Glutamatergic neuron (in vitro differentiated cells): ENCODE measurements at regions not wholly inside any gene's neighbourhood (a gene's known extent, or its start where the extent isn't known, plus 50 kb on each side); places are given as distances from the start of the nearest gene placed in this dataset.

Source experiments
- DNase-seq: peaks from one replicate; pipeline ENCODE4 v3.0.0; 2022
- H3K27ac Mint-ChIP-seq: one replicate; pipeline ENCODE4 v1.8.0; 2020; ENCODE audit warnings: mild to moderate bottlenecking, mixed read lengths, inconsistent platforms; ENCODE audit not compliant: unreplicated experiment
- H3K27me3 Mint-ChIP-seq: one replicate; pipeline ENCODE4 v1.8.0; 2020; ENCODE audit warnings: mild to moderate bottlenecking, moderate library complexity, mixed read lengths, inconsistent platforms; ENCODE audit not compliant: unreplicated experiment
- H3K36me3 Mint-ChIP-seq: one replicate; pipeline ENCODE4 v1.8.0; 2020; ENCODE audit warnings: mild to moderate bottlenecking, mixed read lengths, inconsistent platforms; ENCODE audit not compliant: unreplicated experiment
- H3K4me1 Mint-ChIP-seq: one replicate; pipeline ENCODE4 v1.8.0; 2020; ENCODE audit warnings: mild to moderate bottlenecking, low read depth, mixed read lengths, inconsistent platforms; ENCODE audit not compliant: unreplicated experiment
- H3K4me3 Mint-ChIP-seq: one replicate; pipeline ENCODE4 v1.8.0; 2020; ENCODE audit warnings: mild to moderate bottlenecking, mixed read lengths, inconsistent platforms; ENCODE audit not compliant: unreplicated experiment
- H3K9me3 Mint-ChIP-seq: one replicate; pipeline ENCODE4 v1.8.0; 2020; ENCODE audit warnings: mild to moderate bottlenecking, moderate library complexity, mixed read lengths, inconsistent platforms; ENCODE audit not compliant: unreplicated experiment
- CTCF ChIP-seq: fragments of 200-600 bp; sonication (generic); IDR thresholded peaks from one replicate; pipeline ENCODE4 v1.5.0; 2021; ENCODE audit not compliant: partially characterized antibody, unreplicated experiment

GRCh38 chr11:45028911-45029682 is 78.4 kb upstream of the TP53I11 start:
- Mint-ChIP-seq H3K36me3 (peaks cover 4% of the 10 kb centered on the region), H3K27me3 (peaks cover 1% of the 10 kb centered on the region), H3K4me3 (peak overlapping the region; percentile 8), H3K9me3 (peaks cover 13% of the 10 kb centered on the region), H3K4me1 (peaks cover 30% of the 10 kb centered on the region), H3K27ac (peak overlapping the region; percentile 71)
- no peak for DNase-seq
- no peak for TF ChIP-seq CTCF

GRCh38 chr11:45030778-45031177 is 80.1 kb upstream of the TP53I11 start:
- TF ChIP-seq CTCF: no peak
- no peak overlapping the region for H3K4me3 Mint-ChIP-seq
- peaks cover 28% of the 10 kb centered on the region for H3K4me1 Mint-ChIP-seq
- no peak overlapping the region for H3K27ac Mint-ChIP-seq
- peaks cover 1% of the 10 kb centered on the region for H3K27me3 Mint-ChIP-seq
- H3K36me3 Mint-ChIP-seq: peaks cover 4% of the 10 kb centered on the region
- no peak for DNase-seq
- peaks cover 13% of the 10 kb centered on the region for H3K9me3 Mint-ChIP-seq

GRCh38 chr11:45031912-45032519 is 81.3 kb upstream of the TP53I11 start:
- H3K27me3 Mint-ChIP-seq: peaks cover 3% of the 10 kb centered on the region

GRCh38 chr11:45035413-45035812 is 84.7 kb upstream of the TP53I11 start:
- H3K27ac Mint-ChIP-seq: no peak overlapping the region
- H3K36me3 Mint-ChIP-seq: peaks cover 16% of the 10 kb centered on the region
- TF ChIP-seq CTCF: no peak
- peaks cover 3% of the 10 kb centered on the region for H3K27me3 Mint-ChIP-seq
- no peak for DNase-seq
- H3K9me3 Mint-ChIP-seq: peaks cover 10% of the 10 kb centered on the region
- H3K4me1 Mint-ChIP-seq: peaks cover 3% of the 10 kb centered on the region
- no peak overlapping the region for H3K4me3 Mint-ChIP-seq

More at GRCh38 chr11:45031912-45032519, 81.3 kb upstream of the TP53I11 start:
- DNase-seq: no peak
- Mint-ChIP-seq H3K4me1 (peaks cover 22% of the 10 kb centered on the region), H3K4me3 (no peak overlapping the region), H3K36me3 (peaks cover 4% of the 10 kb centered on the region), H3K27ac (no peak overlapping the region), H3K9me3 (peaks cover 11% of the 10 kb centered on the region)
- no peak for TF ChIP-seq CTCF

- no peak for TF ChIP-seq CTCF
- peaks cover 4% of the 10 kb centered on the region for H3K27me3 Mint-ChIP-seq
- H3K36me3 Mint-ChIP-seq: peaks cover 16% of the 10 kb centered on the region
- no peak overlapping the region for H3K4me3 Mint-ChIP-seq
- no peak for DNase-seq
- peaks cover 11% of the 10 kb centered on the region for H3K9me3 Mint-ChIP-seq
- peaks cover 3% of the 10 kb centered on the region for H3K4me1 Mint-ChIP-seq
- no peak overlapping the region for H3K27ac Mint-ChIP-seq
Measured at GRCh38 chr11:45036010-45036409, 85.3 kb upstream of the TP53I11 start.
